GM23338 (cell line): ENCODE measurements at regions not wholly inside any gene's neighbourhood (a gene's known extent, or its start where the extent isn't known, plus 50 kb on each side); places are given as distances from the start of the nearest gene placed in this dataset.

Experiments used
- ATAC-seq: fragments of 200-7000 bp; cut with Tn5 transposase; 3 replicates; pipeline ENCODE4 v1.9.1; 2020
- DNase-seq: peaks from one replicate; pipeline ENCODE4 v3.0.0-alpha.2; 2015; ENCODE audit warnings: low spot score
- H2AFZ ChIP-seq: fragments of 200-600 bp; sonication (generic); 2 replicates; pipeline ENCODE4 v1.8.0; 2016; ENCODE audit warnings: antibody characterized with exemption, mild to moderate bottlenecking, moderate library complexity
- H3F3A ChIP-seq: fragments of 200-600 bp; sonication (generic); replicated peaks from 2 replicates; pipeline ENCODE4 v1.8.0; 2017; ENCODE audit warnings: antibody characterized with exemption, mixed run types, low read depth
- H3K27ac ChIP-seq: fragments of 200-600 bp; sonication (generic); 2 replicates; pipeline ENCODE4 v1.6.1; 2016; ENCODE audit warnings: low read depth
- H3K27me3 ChIP-seq: fragments of 200-600 bp; sonication (generic); 2 replicates; pipeline ENCODE4 v1.8.0; 2016; ENCODE audit warnings: mild to moderate bottlenecking, mixed run types, moderate library complexity; ENCODE audit not compliant: insufficient read depth
- H3K36me3 ChIP-seq: fragments of 200-600 bp; sonication (generic); 2 replicates; pipeline ENCODE4 v1.8.0; 2016; ENCODE audit warnings: mild to moderate bottlenecking; ENCODE audit not compliant: insufficient read depth
- H3K4me1 ChIP-seq: fragments of 200-600 bp; sonication (generic); 2 replicates; pipeline ENCODE4 v1.8.0; 2016; ENCODE audit warnings: mild to moderate bottlenecking, moderate library complexity; ENCODE audit not compliant: insufficient read depth
- H3K4me2 ChIP-seq: fragments of 200-600 bp; sonication (generic); 2 replicates; pipeline ENCODE4 v1.7.1; 2017; ENCODE audit warnings: mixed run types
- H3K4me3 ChIP-seq: fragments of 200-600 bp; sonication (generic); 2 replicates; pipeline ENCODE4 v1.6.1; 2016; ENCODE audit warnings: mixed run types
- H3K79me2 ChIP-seq: fragments of 200-600 bp; sonication (generic); replicated peaks from 2 replicates; pipeline ENCODE4 v1.8.0; 2017; ENCODE audit warnings: mild to moderate bottlenecking; ENCODE audit not compliant: insufficient read depth
- H3K9me2 ChIP-seq: fragments of 200-600 bp; sonication (generic); 2 replicates; pipeline ENCODE4 v1.8.0; 2017; ENCODE audit not compliant: insufficient read depth
- H4K20me1 ChIP-seq: fragments of 200-600 bp; sonication (generic); replicated peaks from 2 replicates; pipeline ENCODE4 v1.8.0; 2017; ENCODE audit warnings: mild to moderate bottlenecking; ENCODE audit not compliant: insufficient read depth
- H3K27ac Mint-ChIP-seq: 2 replicates; pipeline ENCODE4 v1.8.0; 2020; ENCODE audit warnings: inconsistent platforms, mild to moderate bottlenecking, moderate library complexity, mixed read lengths
- H3K27me3 Mint-ChIP-seq: 3 replicates; pipeline ENCODE4 v1.8.0; 2022; ENCODE audit warnings: low read depth, mild to moderate bottlenecking, moderate library complexity, mixed read lengths, inconsistent platforms; ENCODE audit not compliant: insufficient read depth, poor library complexity
- H3K36me3 Mint-ChIP-seq: 3 replicates; pipeline ENCODE4 v1.8.0; 2021; ENCODE audit warnings: low read depth, mild to moderate bottlenecking, inconsistent platforms, moderate library complexity, mixed read lengths
- H3K4me1 Mint-ChIP-seq: 3 replicates; pipeline ENCODE4 v1.8.0; 2020; ENCODE audit warnings: mild to moderate bottlenecking, inconsistent platforms, mixed read lengths
- H3K4me3 Mint-ChIP-seq: 3 replicates; pipeline ENCODE4 v1.8.0; 2021; ENCODE audit warnings: moderate library complexity, mild to moderate bottlenecking, inconsistent platforms, mixed read lengths
- H3K9me3 Mint-ChIP-seq: 3 replicates; pipeline ENCODE4 v1.8.0; 2020; ENCODE audit warnings: moderate library complexity, mild to moderate bottlenecking, inconsistent platforms, mixed read lengths
- EZH2 ChIP-seq: fragments of 200-600 bp; sonication (generic); IDR thresholded peaks from one replicate; pipeline ENCODE4 v1.8.0; 2017; ENCODE audit warnings: antibody characterized with exemption, mild to moderate bottlenecking, low read depth; ENCODE audit not compliant: unreplicated experiment
- EZH2phosphoT487 ChIP-seq: fragments of 200-600 bp; sonication (generic); IDR thresholded peaks from one replicate; pipeline ENCODE4 v1.8.1; 2018; ENCODE audit warnings: antibody characterized with exemption; ENCODE audit not compliant: unreplicated experiment
- NANOG ChIP-seq: IDR thresholded peaks from 2 replicates; pipeline ENCODE4 v1.6.1; 2016; ENCODE audit warnings: antibody characterized with exemption, borderline replicate concordance
- POLR2AphosphoS5 ChIP-seq: IDR thresholded peaks from 2 replicates; pipeline ENCODE4 v1.6.1; 2016; ENCODE audit warnings: antibody characterized with exemption, low read depth
- ZNF114 ChIP-seq: fragments of 250-450 bp; sonication (Bioruptor Pico); IDR thresholded peaks from 2 replicates; pipeline ENCODE4 v1.5.0; 2020; ENCODE audit warnings: mild to moderate bottlenecking, moderate library complexity
- TF ChIP-seq, protein P1 (sequence below): fragments of 250-450 bp; sonication (Bioruptor Pico); IDR thresholded peaks from 2 replicates; pipeline ENCODE4 v1.5.0; 2020; ENCODE audit warnings: mild to moderate bottlenecking, moderate library complexity
- TF ChIP-seq, protein P2 (sequence below): IDR thresholded peaks from one replicate; pipeline ENCODE4 v1.6.1; 2018; ENCODE audit warnings: antibody characterized with exemption; ENCODE audit not compliant: unreplicated experiment

DNA sequence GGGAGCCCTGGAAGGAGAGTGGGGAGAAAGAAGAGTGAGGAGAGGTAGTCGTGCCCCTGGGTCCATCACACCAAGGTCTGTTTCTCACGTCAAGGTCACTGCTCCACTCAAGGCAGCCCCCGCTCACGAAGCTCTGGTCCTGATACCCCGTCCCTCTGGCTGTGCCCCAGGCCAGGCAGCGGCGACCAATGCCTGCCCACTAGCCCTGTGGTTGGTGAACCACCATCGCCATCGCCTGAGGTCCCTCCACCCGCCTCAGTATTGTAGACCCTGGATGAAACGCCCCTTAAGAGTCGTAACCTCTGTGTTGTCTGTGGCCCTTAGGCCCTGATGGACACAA lies 378.3 kb upstream of the MYT1L start (continued):
- TF ChIP-seq, protein P1, sequence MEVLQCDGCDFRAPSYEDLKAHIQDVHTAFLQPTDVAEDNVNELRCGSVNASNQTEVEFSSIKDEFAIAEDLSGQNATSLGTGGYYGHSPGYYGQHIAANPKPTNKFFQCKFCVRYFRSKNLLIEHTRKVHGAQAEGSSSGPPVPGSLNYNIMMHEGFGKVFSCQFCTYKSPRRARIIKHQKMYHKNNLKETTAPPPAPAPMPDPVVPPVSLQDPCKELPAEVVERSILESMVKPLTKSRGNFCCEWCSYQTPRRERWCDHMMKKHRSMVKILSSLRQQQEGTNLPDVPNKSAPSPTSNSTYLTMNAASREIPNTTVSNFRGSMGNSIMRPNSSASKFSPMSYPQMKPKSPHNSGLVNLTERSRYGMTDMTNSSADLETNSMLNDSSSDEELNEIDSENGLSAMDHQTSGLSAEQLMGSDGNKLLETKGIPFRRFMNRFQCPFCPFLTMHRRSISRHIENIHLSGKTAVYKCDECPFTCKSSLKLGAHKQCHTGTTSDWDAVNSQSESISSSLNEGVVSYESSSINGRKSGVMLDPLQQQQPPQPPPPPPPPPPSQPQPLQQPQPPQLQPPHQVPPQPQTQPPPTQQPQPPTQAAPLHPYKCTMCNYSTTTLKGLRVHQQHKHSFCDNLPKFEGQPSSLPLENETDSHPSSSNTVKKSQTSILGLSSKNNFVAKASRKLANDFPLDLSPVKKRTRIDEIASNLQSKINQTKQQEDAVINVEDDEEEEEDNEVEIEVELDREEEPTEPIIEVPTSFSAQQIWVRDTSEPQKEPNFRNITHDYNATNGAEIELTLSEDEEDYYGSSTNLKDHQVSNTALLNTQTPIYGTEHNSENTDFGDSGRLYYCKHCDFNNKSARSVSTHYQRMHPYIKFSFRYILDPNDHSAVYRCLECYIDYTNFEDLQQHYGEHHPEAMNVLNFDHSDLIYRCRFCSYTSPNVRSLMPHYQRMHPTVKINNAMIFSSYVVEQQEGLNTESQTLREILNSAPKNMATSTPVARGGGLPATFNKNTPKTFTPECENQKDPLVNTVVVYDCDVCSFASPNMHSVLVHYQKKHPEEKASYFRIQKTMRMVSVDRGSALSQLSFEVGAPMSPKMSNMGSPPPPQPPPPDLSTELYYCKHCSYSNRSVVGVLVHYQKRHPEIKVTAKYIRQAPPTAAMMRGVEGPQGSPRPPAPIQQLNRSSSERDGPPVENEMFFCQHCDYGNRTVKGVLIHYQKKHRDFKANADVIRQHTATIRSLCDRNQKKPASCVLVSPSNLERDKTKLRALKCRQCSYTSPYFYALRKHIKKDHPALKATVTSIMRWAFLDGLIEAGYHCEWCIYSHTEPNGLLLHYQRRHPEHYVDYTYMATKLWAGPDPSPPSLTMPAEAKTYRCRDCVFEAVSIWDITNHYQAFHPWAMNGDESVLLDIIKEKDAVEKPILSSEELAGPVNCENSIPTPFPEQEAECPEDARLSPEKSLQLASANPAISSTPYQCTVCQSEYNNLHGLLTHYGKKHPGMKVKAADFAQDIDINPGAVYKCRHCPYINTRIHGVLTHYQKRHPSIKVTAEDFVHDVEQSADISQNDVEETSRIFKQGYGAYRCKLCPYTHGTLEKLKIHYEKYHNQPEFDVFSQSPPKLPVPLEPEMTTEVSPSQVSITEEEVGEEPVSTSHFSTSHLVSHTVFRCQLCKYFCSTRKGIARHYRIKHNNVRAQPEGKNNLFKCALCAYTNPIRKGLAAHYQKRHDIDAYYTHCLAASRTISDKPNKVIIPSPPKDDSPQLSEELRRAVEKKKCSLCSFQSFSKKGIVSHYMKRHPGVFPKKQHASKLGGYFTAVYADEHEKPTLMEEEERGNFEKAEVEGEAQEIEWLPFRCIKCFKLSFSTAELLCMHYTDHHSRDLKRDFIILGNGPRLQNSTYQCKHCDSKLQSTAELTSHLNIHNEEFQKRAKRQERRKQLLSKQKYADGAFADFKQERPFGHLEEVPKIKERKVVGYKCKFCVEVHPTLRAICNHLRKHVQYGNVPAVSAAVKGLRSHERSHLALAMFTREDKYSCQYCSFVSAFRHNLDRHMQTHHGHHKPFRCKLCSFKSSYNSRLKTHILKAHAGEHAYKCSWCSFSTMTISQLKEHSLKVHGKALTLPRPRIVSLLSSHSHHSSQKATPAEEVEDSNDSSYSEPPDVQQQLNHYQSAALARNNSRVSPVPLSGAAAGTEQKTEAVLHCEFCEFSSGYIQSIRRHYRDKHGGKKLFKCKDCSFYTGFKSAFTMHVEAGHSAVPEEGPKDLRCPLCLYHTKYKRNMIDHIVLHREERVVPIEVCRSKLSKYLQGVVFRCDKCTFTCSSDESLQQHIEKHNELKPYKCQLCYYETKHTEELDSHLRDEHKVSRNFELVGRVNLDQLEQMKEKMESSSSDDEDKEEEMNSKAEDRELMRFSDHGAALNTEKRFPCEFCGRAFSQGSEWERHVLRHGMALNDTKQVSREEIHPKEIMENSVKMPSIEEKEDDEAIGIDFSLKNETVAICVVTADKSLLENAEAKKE (CRISPR knock-in tag): no peak
- no peak for TF ChIP-seq NANOG

DNA sequence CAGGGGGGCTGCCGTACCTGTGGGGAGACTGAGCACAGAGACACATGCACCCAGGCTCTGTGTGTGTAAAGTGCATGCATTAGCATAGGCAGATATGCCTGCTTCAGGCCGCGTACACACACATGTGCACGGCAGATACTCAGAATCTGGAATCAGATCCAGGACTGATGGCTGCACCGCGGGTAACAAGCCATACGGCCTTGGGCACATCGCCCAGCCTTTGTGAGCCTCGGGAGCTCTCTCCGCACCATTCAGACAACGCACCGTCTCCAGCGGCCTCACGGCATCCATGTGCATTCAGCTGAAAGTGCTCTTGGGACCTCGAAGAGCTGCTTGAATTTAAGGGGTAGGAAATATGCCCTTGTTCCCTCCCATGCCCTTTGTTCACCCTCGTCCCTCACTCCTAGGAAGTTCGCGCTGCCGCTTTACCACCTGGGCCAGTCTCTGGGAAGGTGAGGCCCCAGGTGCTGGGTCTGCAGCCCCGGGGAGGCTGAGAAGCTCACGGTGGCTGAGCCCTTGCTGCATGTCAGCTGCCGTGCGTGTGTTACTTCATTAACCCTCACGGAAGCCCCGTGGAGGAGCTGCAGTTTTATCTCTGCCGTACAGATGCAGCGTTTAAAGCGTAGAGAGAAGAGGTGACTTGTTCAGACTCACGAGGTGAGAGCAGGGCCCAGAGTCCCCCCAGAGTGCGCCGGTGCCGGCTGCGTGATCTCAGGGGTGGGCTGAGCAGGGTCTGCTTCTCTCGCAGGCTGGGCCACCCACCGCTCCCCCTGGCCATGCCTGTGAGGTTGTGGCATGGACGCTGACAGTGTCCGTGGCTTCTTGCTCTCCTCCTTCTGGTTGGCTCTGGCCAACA lies 377.7 kb upstream of the MYT1L start:
- Histone ChIP-seq H3K27me3 (no peaks in the 10 kb centered on the region), H3K9me2 (no peaks in the 10 kb centered on the region; the same call in 1 of the 2 replicates), H3K27ac (no peak overlapping the region), H4K20me1 (no peaks in the 10 kb centered on the region), H3K4me2 (no peak overlapping the region), H3K4me3 (no peak overlapping the region), H2AFZ (no peak overlapping the region), H3K79me2 (no peaks in the 10 kb centered on the region), H3F3A (no peaks in the 10 kb centered on the region), H3K36me3 (no peaks in the 10 kb centered on the region), H3K4me1 (peaks cover 5% of the 10 kb centered on the region; the same call in 1 of the 2 replicates)
- Mint-ChIP-seq H3K27me3 (peaks cover 9% of the 10 kb centered on the region), H3K9me3 (no peaks in the 10 kb centered on the region), H3K4me1 (peaks cover 30% of the 10 kb centered on the region), H3K27ac (no peak overlapping the region), H3K4me3 (no peak overlapping the region), H3K36me3 (no peaks in the 10 kb centered on the region; the same call in 2 of the 3 replicates)
- ATAC-seq (peak; percentile 17), DNase-seq (no peak)
- TF ChIP-seq EZH2: no peak
- no peak for TF ChIP-seq ZNF114
- TF ChIP-seq EZH2phosphoT487: no peak
- TF ChIP-seq, protein P2, sequence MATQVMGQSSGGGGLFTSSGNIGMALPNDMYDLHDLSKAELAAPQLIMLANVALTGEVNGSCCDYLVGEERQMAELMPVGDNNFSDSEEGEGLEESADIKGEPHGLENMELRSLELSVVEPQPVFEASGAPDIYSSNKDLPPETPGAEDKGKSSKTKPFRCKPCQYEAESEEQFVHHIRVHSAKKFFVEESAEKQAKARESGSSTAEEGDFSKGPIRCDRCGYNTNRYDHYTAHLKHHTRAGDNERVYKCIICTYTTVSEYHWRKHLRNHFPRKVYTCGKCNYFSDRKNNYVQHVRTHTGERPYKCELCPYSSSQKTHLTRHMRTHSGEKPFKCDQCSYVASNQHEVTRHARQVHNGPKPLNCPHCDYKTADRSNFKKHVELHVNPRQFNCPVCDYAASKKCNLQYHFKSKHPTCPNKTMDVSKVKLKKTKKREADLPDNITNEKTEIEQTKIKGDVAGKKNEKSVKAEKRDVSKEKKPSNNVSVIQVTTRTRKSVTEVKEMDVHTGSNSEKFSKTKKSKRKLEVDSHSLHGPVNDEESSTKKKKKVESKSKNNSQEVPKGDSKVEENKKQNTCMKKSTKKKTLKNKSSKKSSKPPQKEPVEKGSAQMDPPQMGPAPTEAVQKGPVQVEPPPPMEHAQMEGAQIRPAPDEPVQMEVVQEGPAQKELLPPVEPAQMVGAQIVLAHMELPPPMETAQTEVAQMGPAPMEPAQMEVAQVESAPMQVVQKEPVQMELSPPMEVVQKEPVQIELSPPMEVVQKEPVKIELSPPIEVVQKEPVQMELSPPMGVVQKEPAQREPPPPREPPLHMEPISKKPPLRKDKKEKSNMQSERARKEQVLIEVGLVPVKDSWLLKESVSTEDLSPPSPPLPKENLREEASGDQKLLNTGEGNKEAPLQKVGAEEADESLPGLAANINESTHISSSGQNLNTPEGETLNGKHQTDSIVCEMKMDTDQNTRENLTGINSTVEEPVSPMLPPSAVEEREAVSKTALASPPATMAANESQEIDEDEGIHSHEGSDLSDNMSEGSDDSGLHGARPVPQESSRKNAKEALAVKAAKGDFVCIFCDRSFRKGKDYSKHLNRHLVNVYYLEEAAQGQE: no peak
- TF ChIP-seq POLR2AphosphoS5: no peak
